ENCODE measurements at regions not wholly inside any gene's neighbourhood (a gene's known extent, or its start where the extent isn't known, plus 50 kb on each side); places are given as distances from the start of the nearest gene placed in this dataset.

DNA sequence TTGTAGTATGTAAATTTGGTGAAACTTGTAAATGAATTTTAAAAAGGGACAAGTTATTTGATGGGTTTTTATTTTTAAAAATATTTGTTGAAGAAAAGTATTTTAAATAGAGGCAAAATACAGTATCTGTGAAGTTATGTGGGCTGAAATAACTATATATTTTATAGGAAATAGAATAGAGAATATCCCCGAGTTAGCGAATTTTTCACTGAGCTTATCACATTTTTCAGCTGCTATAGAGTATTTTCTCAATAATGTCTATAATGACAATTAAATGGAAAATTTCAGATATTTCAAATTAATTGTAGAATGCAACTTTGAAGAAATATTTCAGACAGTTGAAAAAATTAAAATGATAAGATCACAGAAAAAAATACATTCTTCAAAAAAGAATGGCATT is 166.4 kb upstream of the TP63 start:
- dilution Hi-C loops (cut with HindIII; ENCODE audit: low sequenced_read_pairs, unreplicated experiment) (no loop called here), intact Hi-C loops (cut with micrococcal nuclease) (no loop called here), in situ Hi-C loops (cut with MboI; ENCODE audit: low sequenced_read_pairs) (no loop called here)
- H2AFZ ChIP-seq (replicated peaks; ENCODE audit: low read length, poor library complexity) = no peak overlapping the region
- CTCF ChIA-PET = interaction anchor here (0.7 kb wide), 1 partner anchor 454 kb away, joined by 3 read pairs; no protein-coding TSS in a partner anchor
- no peak overlapping the region for H3K9ac ChIP-seq (ENCODE audit: low read depth, low read length)
- H2AK9ac ChIP-seq (replicated peaks; ENCODE audit: low read depth, low read length, poor library complexity) = no peak overlapping the region
- TF ChIP-seq MAFK (IDR thresholded peaks at IDR 0.05; ENCODE audit: low read depth, low read length) (peak; percentile 78), BHLHE40 (IDR thresholded peaks at IDR 0.05; ENCODE audit: low read depth, low read length) (no peak)
- TF ChIP-seq, protein P1, sequence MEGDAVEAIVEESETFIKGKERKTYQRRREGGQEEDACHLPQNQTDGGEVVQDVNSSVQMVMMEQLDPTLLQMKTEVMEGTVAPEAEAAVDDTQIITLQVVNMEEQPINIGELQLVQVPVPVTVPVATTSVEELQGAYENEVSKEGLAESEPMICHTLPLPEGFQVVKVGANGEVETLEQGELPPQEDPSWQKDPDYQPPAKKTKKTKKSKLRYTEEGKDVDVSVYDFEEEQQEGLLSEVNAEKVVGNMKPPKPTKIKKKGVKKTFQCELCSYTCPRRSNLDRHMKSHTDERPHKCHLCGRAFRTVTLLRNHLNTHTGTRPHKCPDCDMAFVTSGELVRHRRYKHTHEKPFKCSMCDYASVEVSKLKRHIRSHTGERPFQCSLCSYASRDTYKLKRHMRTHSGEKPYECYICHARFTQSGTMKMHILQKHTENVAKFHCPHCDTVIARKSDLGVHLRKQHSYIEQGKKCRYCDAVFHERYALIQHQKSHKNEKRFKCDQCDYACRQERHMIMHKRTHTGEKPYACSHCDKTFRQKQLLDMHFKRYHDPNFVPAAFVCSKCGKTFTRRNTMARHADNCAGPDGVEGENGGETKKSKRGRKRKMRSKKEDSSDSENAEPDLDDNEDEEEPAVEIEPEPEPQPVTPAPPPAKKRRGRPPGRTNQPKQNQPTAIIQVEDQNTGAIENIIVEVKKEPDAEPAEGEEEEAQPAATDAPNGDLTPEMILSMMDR (conservative IDR thresholded peaks at IDR 0.05; ENCODE audit: low read depth, low read length) = no peak
- no peak overlapping the region for H4K5ac ChIP-seq (ENCODE audit: low read depth, low read length)
- H4K20me1 ChIP-seq (ENCODE audit: insufficient read depth, low read length) = no peaks in the 10 kb centered on the region
- no peaks in the 10 kb centered on the region for H3K27me3 ChIP-seq (ENCODE audit: control insufficient read depth, insufficient read depth, low read length)
- no peaks in the 10 kb centered on the region for H3K79me1 ChIP-seq (ENCODE audit: low read depth in 1 of 2, low read length in 2 of 2)
- H3K56ac ChIP-seq (ENCODE audit: extremely low read depth, insufficient read depth, low read length) = no peak overlapping the region
- POLR2A ChIA-PET (ENCODE audit: unreplicated experiment) = no interaction called here
- H3K4ac ChIP-seq (ENCODE audit: low read depth, low read length) = no peak overlapping the region
- no peak overlapping the region for H3K18ac ChIP-seq (ENCODE audit: low read depth, low read length)
- no peaks in the 10 kb centered on the region for H3K4me1 ChIP-seq (ENCODE audit: control insufficient read depth, insufficient read depth, low read length)
- H3K9me3 ChIP-seq (ENCODE audit: control insufficient read depth, insufficient read depth, low read length) = no peaks in the 10 kb centered on the region
- H2BK15ac ChIP-seq (ENCODE audit: low read depth, low read length) = no peak overlapping the region
- no peak overlapping the region for H3K27ac ChIP-seq (ENCODE audit: insufficient read depth, low read length)
- no peak overlapping the region for H3K23ac ChIP-seq (ENCODE audit: low read depth, low read length)
- no peak overlapping the region for H4K91ac ChIP-seq (ENCODE audit: insufficient read depth, low read depth, low read length)
- DNase-seq (no peak), ATAC-seq (ENCODE audit: low read depth) (no peak)
- no TSS peak for BruUV-seq (replicated peaks)
- H3K4me3 ChIP-seq (ENCODE audit: insufficient read depth, low read depth, low read length) = no peak overlapping the region
- no peak overlapping the region for H3K4me2 ChIP-seq (ENCODE audit: low read depth, low read length)
- H2BK20ac ChIP-seq (ENCODE audit: low read depth, low read length) = no peak overlapping the region
- no CpG with 5 or more reads among the region's 2 CpGs for WGBS, 2 experiments (ENCODE audit: extremely low coverage in 2 of 2, insufficient read length in 1 of 2)
- no peak overlapping the region for H2AK5ac ChIP-seq (ENCODE audit: low read depth, low read length)
- H4K8ac ChIP-seq (ENCODE audit: low read depth in 2 of 2, low read length in 2 of 2) = no peak overlapping the region
- no peak overlapping the region for H3K14ac ChIP-seq (replicated peaks; ENCODE audit: low read depth, low read length)
- no peak overlapping the region for H2BK5ac ChIP-seq (ENCODE audit: low read depth, low read length, poor library complexity, severe bottlenecking)
- no peaks in the 10 kb centered on the region for H3K36me3 ChIP-seq (ENCODE audit: control insufficient read depth, insufficient read depth, low read length)
- no peaks in the 10 kb centered on the region for H3K9me1 ChIP-seq (ENCODE audit: insufficient read depth, low read length)
- no peak overlapping the region for H2BK120ac ChIP-seq (ENCODE audit: low read depth, low read length)
